GM23338 (cell line): ENCODE measurements at regions not wholly inside any gene's neighbourhood (a gene's known extent, or its start where the extent isn't known, plus 50 kb on each side); places are given as distances from the start of the nearest gene placed in this dataset.
"Not testable (repeated sequence)": the region's sequence is repeated elsewhere in the genome, so short reads cannot be mapped to it uniquely, and the experiment has no call there.

Experiments used
- ATAC-seq: fragments of 200-7000 bp; cut with Tn5 transposase; 3 replicates; pipeline ENCODE4 v1.9.1; 2020
- DNase-seq: peaks from one replicate; pipeline ENCODE4 v3.0.0-alpha.2; 2015; ENCODE audit warnings: low spot score
- H2AFZ ChIP-seq: fragments of 200-600 bp; sonication (generic); 2 replicates; pipeline ENCODE4 v1.8.0; 2016; ENCODE audit warnings: antibody characterized with exemption, mild to moderate bottlenecking, moderate library complexity
- H3F3A ChIP-seq: fragments of 200-600 bp; sonication (generic); replicated peaks from 2 replicates; pipeline ENCODE4 v1.8.0; 2017; ENCODE audit warnings: antibody characterized with exemption, mixed run types, low read depth
- H3K27ac ChIP-seq: fragments of 200-600 bp; sonication (generic); 2 replicates; pipeline ENCODE4 v1.6.1; 2016; ENCODE audit warnings: low read depth
- H3K27me3 ChIP-seq: fragments of 200-600 bp; sonication (generic); 2 replicates; pipeline ENCODE4 v1.8.0; 2016; ENCODE audit warnings: mild to moderate bottlenecking, mixed run types, moderate library complexity; ENCODE audit not compliant: insufficient read depth
- H3K36me3 ChIP-seq: fragments of 200-600 bp; sonication (generic); 2 replicates; pipeline ENCODE4 v1.8.0; 2016; ENCODE audit warnings: mild to moderate bottlenecking; ENCODE audit not compliant: insufficient read depth
- H3K4me1 ChIP-seq: fragments of 200-600 bp; sonication (generic); 2 replicates; pipeline ENCODE4 v1.8.0; 2016; ENCODE audit warnings: mild to moderate bottlenecking, moderate library complexity; ENCODE audit not compliant: insufficient read depth
- H3K4me2 ChIP-seq: fragments of 200-600 bp; sonication (generic); 2 replicates; pipeline ENCODE4 v1.7.1; 2017; ENCODE audit warnings: mixed run types
- H3K4me3 ChIP-seq: fragments of 200-600 bp; sonication (generic); 2 replicates; pipeline ENCODE4 v1.6.1; 2016; ENCODE audit warnings: mixed run types
- H3K79me2 ChIP-seq: fragments of 200-600 bp; sonication (generic); replicated peaks from 2 replicates; pipeline ENCODE4 v1.8.0; 2017; ENCODE audit warnings: mild to moderate bottlenecking; ENCODE audit not compliant: insufficient read depth
- H3K9me2 ChIP-seq: fragments of 200-600 bp; sonication (generic); 2 replicates; pipeline ENCODE4 v1.8.0; 2017; ENCODE audit not compliant: insufficient read depth
- H4K20me1 ChIP-seq: fragments of 200-600 bp; sonication (generic); replicated peaks from 2 replicates; pipeline ENCODE4 v1.8.0; 2017; ENCODE audit warnings: mild to moderate bottlenecking; ENCODE audit not compliant: insufficient read depth
- H3K27ac Mint-ChIP-seq: 2 replicates; pipeline ENCODE4 v1.8.0; 2020; ENCODE audit warnings: inconsistent platforms, mild to moderate bottlenecking, moderate library complexity, mixed read lengths
- H3K27me3 Mint-ChIP-seq: 3 replicates; pipeline ENCODE4 v1.8.0; 2022; ENCODE audit warnings: low read depth, mild to moderate bottlenecking, moderate library complexity, mixed read lengths, inconsistent platforms; ENCODE audit not compliant: insufficient read depth, poor library complexity
- H3K36me3 Mint-ChIP-seq: 3 replicates; pipeline ENCODE4 v1.8.0; 2021; ENCODE audit warnings: low read depth, mild to moderate bottlenecking, inconsistent platforms, moderate library complexity, mixed read lengths
- H3K4me1 Mint-ChIP-seq: 3 replicates; pipeline ENCODE4 v1.8.0; 2020; ENCODE audit warnings: mild to moderate bottlenecking, inconsistent platforms, mixed read lengths
- H3K4me3 Mint-ChIP-seq: 3 replicates; pipeline ENCODE4 v1.8.0; 2021; ENCODE audit warnings: moderate library complexity, mild to moderate bottlenecking, inconsistent platforms, mixed read lengths
- H3K9me3 Mint-ChIP-seq: 3 replicates; pipeline ENCODE4 v1.8.0; 2020; ENCODE audit warnings: moderate library complexity, mild to moderate bottlenecking, inconsistent platforms, mixed read lengths
- EZH2 ChIP-seq: fragments of 200-600 bp; sonication (generic); IDR thresholded peaks from one replicate; pipeline ENCODE4 v1.8.0; 2017; ENCODE audit warnings: antibody characterized with exemption, mild to moderate bottlenecking, low read depth; ENCODE audit not compliant: unreplicated experiment
- EZH2phosphoT487 ChIP-seq: fragments of 200-600 bp; sonication (generic); IDR thresholded peaks from one replicate; pipeline ENCODE4 v1.8.1; 2018; ENCODE audit warnings: antibody characterized with exemption; ENCODE audit not compliant: unreplicated experiment
- NANOG ChIP-seq: IDR thresholded peaks from 2 replicates; pipeline ENCODE4 v1.6.1; 2016; ENCODE audit warnings: antibody characterized with exemption, borderline replicate concordance
- POLR2AphosphoS5 ChIP-seq: IDR thresholded peaks from 2 replicates; pipeline ENCODE4 v1.6.1; 2016; ENCODE audit warnings: antibody characterized with exemption, low read depth
- STAT1 ChIP-seq: IDR thresholded peaks from one replicate; pipeline ENCODE4 v1.6.1; 2016; ENCODE audit warnings: antibody characterized with exemption; ENCODE audit not compliant: unreplicated experiment
- ZNF114 ChIP-seq: fragments of 250-450 bp; sonication (Bioruptor Pico); IDR thresholded peaks from 2 replicates; pipeline ENCODE4 v1.5.0; 2020; ENCODE audit warnings: mild to moderate bottlenecking, moderate library complexity
- ZNF331 ChIP-seq: fragments of 250-450 bp; sonication (Bioruptor Pico); IDR thresholded peaks from 2 replicates; pipeline ENCODE4 v1.5.0; 2020; ENCODE audit warnings: low read depth, mild to moderate bottlenecking, moderate library complexity
- ZNF462 ChIP-seq: fragments of 250-450 bp; sonication (Bioruptor Pico); IDR thresholded peaks from 2 replicates; pipeline ENCODE4 v1.5.0; 2020; ENCODE audit warnings: mild to moderate bottlenecking, moderate library complexity
- TF ChIP-seq, protein P1 (sequence below): IDR thresholded peaks from 2 replicates; pipeline ENCODE4 v1.6.1; 2016; ENCODE audit warnings: antibody characterized with exemption
- TF ChIP-seq, protein P2 (sequence below): IDR thresholded peaks from one replicate; pipeline ENCODE4 v1.6.1; 2018; ENCODE audit warnings: antibody characterized with exemption; ENCODE audit not compliant: unreplicated experiment

- not testable (repeated sequence) for H3F3A ChIP-seq, H4K20me1 ChIP-seq, DNase-seq, H3K36me3 Mint-ChIP-seq, H3K4me2 ChIP-seq, H3K9me2 ChIP-seq, H3K27ac ChIP-seq, H3K4me1 Mint-ChIP-seq, H3K4me3 ChIP-seq, H3K36me3 ChIP-seq, H2AFZ ChIP-seq, H3K4me1 ChIP-seq, H3K79me2 ChIP-seq, H3K27me3 ChIP-seq, H3K27ac Mint-ChIP-seq, H3K27me3 Mint-ChIP-seq, ATAC-seq, H3K4me3 Mint-ChIP-seq, H3K9me3 Mint-ChIP-seq
These were observed 122.5 kb upstream of the TAS2R1 start for GRCh38 chr5:9752670-9753069.

- no peaks in the 10 kb centered on the region; the same call in 1 of the 3 replicates for H3K9me3 Mint-ChIP-seq
- Histone ChIP-seq H2AFZ (no peak overlapping the region), H3K27ac (no peak overlapping the region), H3K36me3 (no peaks in the 10 kb centered on the region), H4K20me1 (no peaks in the 10 kb centered on the region), H3K79me2 (no peaks in the 10 kb centered on the region), H3K4me1 (peaks cover 7% of the 10 kb centered on the region; the same call in 1 of the 2 replicates), H3K9me2 (no peaks in the 10 kb centered on the region; the same call in 1 of the 2 replicates), H3K4me2 (no peak overlapping the region), H3K27me3 (no peaks in the 10 kb centered on the region), H3F3A (no peaks in the 10 kb centered on the region), H3K4me3 (no peak overlapping the region)
- ATAC-seq (no peak), DNase-seq (no peak)
- TF ChIP-seq EZH2phosphoT487 (no peak), NANOG (no peak), ZNF114 (CRISPR knock-in tag) (no peak), ZNF331 (CRISPR knock-in tag) (no peak), EZH2 (no peak), ZNF462 (no peak), POLR2AphosphoS5 (no peak), STAT1 (no peak)
- TF ChIP-seq, protein P1, sequence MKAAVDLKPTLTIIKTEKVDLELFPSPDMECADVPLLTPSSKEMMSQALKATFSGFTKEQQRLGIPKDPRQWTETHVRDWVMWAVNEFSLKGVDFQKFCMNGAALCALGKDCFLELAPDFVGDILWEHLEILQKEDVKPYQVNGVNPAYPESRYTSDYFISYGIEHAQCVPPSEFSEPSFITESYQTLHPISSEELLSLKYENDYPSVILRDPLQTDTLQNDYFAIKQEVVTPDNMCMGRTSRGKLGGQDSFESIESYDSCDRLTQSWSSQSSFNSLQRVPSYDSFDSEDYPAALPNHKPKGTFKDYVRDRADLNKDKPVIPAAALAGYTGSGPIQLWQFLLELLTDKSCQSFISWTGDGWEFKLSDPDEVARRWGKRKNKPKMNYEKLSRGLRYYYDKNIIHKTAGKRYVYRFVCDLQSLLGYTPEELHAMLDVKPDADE: no peak
- TF ChIP-seq, protein P2, sequence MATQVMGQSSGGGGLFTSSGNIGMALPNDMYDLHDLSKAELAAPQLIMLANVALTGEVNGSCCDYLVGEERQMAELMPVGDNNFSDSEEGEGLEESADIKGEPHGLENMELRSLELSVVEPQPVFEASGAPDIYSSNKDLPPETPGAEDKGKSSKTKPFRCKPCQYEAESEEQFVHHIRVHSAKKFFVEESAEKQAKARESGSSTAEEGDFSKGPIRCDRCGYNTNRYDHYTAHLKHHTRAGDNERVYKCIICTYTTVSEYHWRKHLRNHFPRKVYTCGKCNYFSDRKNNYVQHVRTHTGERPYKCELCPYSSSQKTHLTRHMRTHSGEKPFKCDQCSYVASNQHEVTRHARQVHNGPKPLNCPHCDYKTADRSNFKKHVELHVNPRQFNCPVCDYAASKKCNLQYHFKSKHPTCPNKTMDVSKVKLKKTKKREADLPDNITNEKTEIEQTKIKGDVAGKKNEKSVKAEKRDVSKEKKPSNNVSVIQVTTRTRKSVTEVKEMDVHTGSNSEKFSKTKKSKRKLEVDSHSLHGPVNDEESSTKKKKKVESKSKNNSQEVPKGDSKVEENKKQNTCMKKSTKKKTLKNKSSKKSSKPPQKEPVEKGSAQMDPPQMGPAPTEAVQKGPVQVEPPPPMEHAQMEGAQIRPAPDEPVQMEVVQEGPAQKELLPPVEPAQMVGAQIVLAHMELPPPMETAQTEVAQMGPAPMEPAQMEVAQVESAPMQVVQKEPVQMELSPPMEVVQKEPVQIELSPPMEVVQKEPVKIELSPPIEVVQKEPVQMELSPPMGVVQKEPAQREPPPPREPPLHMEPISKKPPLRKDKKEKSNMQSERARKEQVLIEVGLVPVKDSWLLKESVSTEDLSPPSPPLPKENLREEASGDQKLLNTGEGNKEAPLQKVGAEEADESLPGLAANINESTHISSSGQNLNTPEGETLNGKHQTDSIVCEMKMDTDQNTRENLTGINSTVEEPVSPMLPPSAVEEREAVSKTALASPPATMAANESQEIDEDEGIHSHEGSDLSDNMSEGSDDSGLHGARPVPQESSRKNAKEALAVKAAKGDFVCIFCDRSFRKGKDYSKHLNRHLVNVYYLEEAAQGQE: no peak
- H3K4me3 Mint-ChIP-seq: no peak overlapping the region
- H3K27ac Mint-ChIP-seq: no peak overlapping the region
- no peaks in the 10 kb centered on the region; the same call in 1 of the 3 replicates for H3K4me1 Mint-ChIP-seq
- H3K36me3 Mint-ChIP-seq: no peaks in the 10 kb centered on the region
- peaks cover 2% of the 10 kb centered on the region for H3K27me3 Mint-ChIP-seq
These were observed 113.4 kb upstream of the TAS2R1 start for GRCh38 chr5:9743507-9743906.
